ENCODE measurements at regions not wholly inside any gene's neighbourhood (a gene's known extent, or its start where the extent isn't known, plus 50 kb on each side); places are given as distances from the start of the nearest gene placed in this dataset.

- TF ChIP-seq TEAD1 (CRISPR knock-in tag; IDR thresholded peaks at IDR 0.05) (peak; percentile 21; the same call in 1 of the 2 replicates), ETV6 (CRISPR knock-in tag; IDR thresholded peaks at IDR 0.05) (no peak), ZNF423 (CRISPR knock-in tag; IDR thresholded peaks at IDR 0.05) (peak; percentile 78; the same call in 1 of the 2 replicates)
- Mint-ChIP-seq H3K27me3 (ENCODE audit: low read depth) (peaks cover 47% of the 10 kb centered on the region), H3K9me3 (no peaks in the 10 kb centered on the region), H3K36me3 (no peaks in the 10 kb centered on the region), H3K27ac (no peak overlapping the region), H3K4me1 (peaks cover 13% of the 10 kb centered on the region), H3K4me3 (no peak overlapping the region)
- POLR2A ChIA-PET: interaction anchor here (0.7 kb wide), 1 partner anchor 74 kb away, joined by 8 read pairs; no protein-coding TSS in a partner anchor
- peak; percentile 67 for DNase-seq (ENCODE audit: low spot score)
- CTCF ChIA-PET: interaction anchor here (0.6 to 2.2 kb wide), 14 partner anchors 10 to 489 kb away, joined by 3 to 19 read pairs (median 4); no protein-coding TSS in a partner anchor
- peak; percentile 95 for ATAC-seq
These were observed 223.7 kb downstream of the SLC4A3 start for GRCh38 chr2:219851169-219851568.

GRCh38 chr2:219851801-219852481 is 224.5 kb downstream of the SLC4A3 start:
- ChIA-PET CTCF (interaction anchor here (0.6 to 2.2 kb wide), 8 partner anchors 9 to 169 kb away, joined by 3 to 19 read pairs (median 3); no protein-coding TSS in a partner anchor), POLR2A (no interaction called here)
- peak; percentile 22 for DNase-seq (ENCODE audit: low spot score)
- no peaks in the 10 kb centered on the region for H3K36me3 Mint-ChIP-seq
- peak overlapping the region; percentile 11; the same call in 1 of the 2 replicates for H3K4me3 Mint-ChIP-seq
- H3K4me1 Mint-ChIP-seq: peaks cover 18% of the 10 kb centered on the region
- H3K9me3 Mint-ChIP-seq: no peaks in the 10 kb centered on the region
- TF ChIP-seq AR (CRISPR knock-in tag; IDR thresholded peaks at IDR 0.05) (no peak), OVOL2 (CRISPR knock-in tag; IDR thresholded peaks at IDR 0.05; ENCODE audit: borderline replicate concordance) (no peak), ZNF219 (CRISPR knock-in tag; IDR thresholded peaks at IDR 0.05; ENCODE audit: borderline replicate concordance) (no peak)
- no peak overlapping the region for H3K27ac Mint-ChIP-seq
- ATAC-seq: peak; percentile 5
- peaks cover 47% of the 10 kb centered on the region for H3K27me3 Mint-ChIP-seq (ENCODE audit: low read depth)

- peaks cover 47% of the 10 kb centered on the region for H3K27me3 Mint-ChIP-seq (ENCODE audit: low read depth)
- no peak overlapping the region for H3K4me3 Mint-ChIP-seq
- TF ChIP-seq FOXJ3 (CRISPR knock-in tag; IDR thresholded peaks at IDR 0.05; ENCODE audit: borderline replicate concordance): no peak
- TF ChIP-seq ERG (CRISPR knock-in tag; IDR thresholded peaks at IDR 0.05): no peak
- no peak for TF ChIP-seq FOXK1 (CRISPR knock-in tag; IDR thresholded peaks at IDR 0.05)
- ATAC-seq: no peak
- DNase-seq (ENCODE audit: low spot score): no peak
- POLR2A ChIA-PET: no interaction called here
- H3K9me3 Mint-ChIP-seq: no peaks in the 10 kb centered on the region
- CTCF ChIA-PET: interaction anchor here (0.7 kb wide), 1 partner anchor 115 kb away, joined by 3 read pairs; no protein-coding TSS in a partner anchor
- H3K4me1 Mint-ChIP-seq: peaks cover 20% of the 10 kb centered on the region
- no peaks in the 10 kb centered on the region for H3K36me3 Mint-ChIP-seq
- no peak overlapping the region for H3K27ac Mint-ChIP-seq
These were observed 225.2 kb downstream of the SLC4A3 start for GRCh38 chr2:219852626-219853025.

GRCh38 chr2:219856602-219857001 is 229.2 kb downstream of the SLC4A3 start:
- Mint-ChIP-seq H3K9me3 (no peaks in the 10 kb centered on the region), H3K4me1 (peaks cover 19% of the 10 kb centered on the region), H3K4me3 (no peak overlapping the region), H3K36me3 (no peaks in the 10 kb centered on the region), H3K27ac (no peak overlapping the region), H3K27me3 (ENCODE audit: low read depth) (peaks cover 37% of the 10 kb centered on the region)
- TF ChIP-seq MXD4 (CRISPR knock-in tag; IDR thresholded peaks at IDR 0.05; ENCODE audit: borderline replicate concordance) (no peak), ZNF219 (CRISPR knock-in tag; IDR thresholded peaks at IDR 0.05; ENCODE audit: borderline replicate concordance) (no peak), GABPB1 (CRISPR knock-in tag; IDR thresholded peaks at IDR 0.05) (no peak), ZNF512 (CRISPR knock-in tag; IDR thresholded peaks at IDR 0.05; ENCODE audit: borderline replicate concordance) (no peak), ZNF232 (CRISPR knock-in tag; IDR thresholded peaks at IDR 0.05) (no peak), EMX1 (CRISPR knock-in tag; IDR thresholded peaks at IDR 0.05) (no peak)
- TF ChIP-seq, protein P1, sequence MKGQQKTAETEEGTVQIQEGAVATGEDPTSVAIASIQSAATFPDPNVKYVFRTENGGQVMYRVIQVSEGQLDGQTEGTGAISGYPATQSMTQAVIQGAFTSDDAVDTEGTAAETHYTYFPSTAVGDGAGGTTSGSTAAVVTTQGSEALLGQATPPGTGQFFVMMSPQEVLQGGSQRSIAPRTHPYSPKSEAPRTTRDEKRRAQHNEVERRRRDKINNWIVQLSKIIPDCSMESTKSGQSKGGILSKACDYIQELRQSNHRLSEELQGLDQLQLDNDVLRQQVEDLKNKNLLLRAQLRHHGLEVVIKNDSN (CRISPR knock-in tag; IDR thresholded peaks at IDR 0.05): no peak
- ATAC-seq (no peak), DNase-seq (ENCODE audit: low spot score) (no peak)
- POLR2A ChIA-PET: no interaction called here
- CTCF ChIA-PET: interaction anchor here (0.9 to 1.7 kb wide), 2 partner anchors 23 to 120 kb away, joined by 3 to 6 read pairs; no protein-coding TSS in a partner anchor

Data from WTC11 (cell line).